LNCAP (cell line): ENCODE measurements at regions not wholly inside any gene's neighbourhood (a gene's known extent, or its start where the extent isn't known, plus 50 kb on each side); places are given as distances from the start of the nearest gene placed in this dataset.

ENCODE experiments used
- TF ChIP-seq, protein P1 (sequence below): fragments of 450-650 bp; IDR thresholded peaks from 2 replicates; pipeline ENCODE4 v1.5.1; 2017; ENCODE audit warnings: mild to moderate bottlenecking

GRCh38 chr14:45698462-45699134 is 445.6 kb upstream of the MIS18BP1 start:
- TF ChIP-seq, protein P1, sequence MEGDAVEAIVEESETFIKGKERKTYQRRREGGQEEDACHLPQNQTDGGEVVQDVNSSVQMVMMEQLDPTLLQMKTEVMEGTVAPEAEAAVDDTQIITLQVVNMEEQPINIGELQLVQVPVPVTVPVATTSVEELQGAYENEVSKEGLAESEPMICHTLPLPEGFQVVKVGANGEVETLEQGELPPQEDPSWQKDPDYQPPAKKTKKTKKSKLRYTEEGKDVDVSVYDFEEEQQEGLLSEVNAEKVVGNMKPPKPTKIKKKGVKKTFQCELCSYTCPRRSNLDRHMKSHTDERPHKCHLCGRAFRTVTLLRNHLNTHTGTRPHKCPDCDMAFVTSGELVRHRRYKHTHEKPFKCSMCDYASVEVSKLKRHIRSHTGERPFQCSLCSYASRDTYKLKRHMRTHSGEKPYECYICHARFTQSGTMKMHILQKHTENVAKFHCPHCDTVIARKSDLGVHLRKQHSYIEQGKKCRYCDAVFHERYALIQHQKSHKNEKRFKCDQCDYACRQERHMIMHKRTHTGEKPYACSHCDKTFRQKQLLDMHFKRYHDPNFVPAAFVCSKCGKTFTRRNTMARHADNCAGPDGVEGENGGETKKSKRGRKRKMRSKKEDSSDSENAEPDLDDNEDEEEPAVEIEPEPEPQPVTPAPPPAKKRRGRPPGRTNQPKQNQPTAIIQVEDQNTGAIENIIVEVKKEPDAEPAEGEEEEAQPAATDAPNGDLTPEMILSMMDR = no peak

GRCh38 chr14:45686771-45687170 is 433.8 kb upstream of the MIS18BP1 start:
- TF ChIP-seq, protein P1 = no peak

DNA sequence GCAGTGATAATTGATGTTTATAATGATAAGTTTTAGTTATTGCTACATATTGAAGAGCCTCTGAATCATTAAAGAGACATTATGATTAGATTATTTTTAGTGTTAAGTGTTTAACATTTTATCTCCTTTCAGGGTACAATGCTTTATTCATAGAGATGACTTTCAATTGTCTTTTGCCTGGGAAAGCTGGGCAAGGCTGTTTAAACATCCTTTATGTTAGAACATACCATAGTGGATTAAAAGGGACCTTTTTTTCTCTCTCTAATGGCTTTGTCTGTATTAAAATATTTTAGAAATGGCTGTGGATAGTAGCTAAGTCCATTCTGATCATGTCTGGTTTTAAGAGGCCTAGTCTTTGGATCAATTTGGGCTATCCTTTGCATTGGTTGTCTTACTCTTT is 427.5 kb upstream of the MIS18BP1 start:
- TF ChIP-seq, protein P1 = no peak

GRCh38 chr14:45679853-45680252 is 426.9 kb upstream of the MIS18BP1 start:
- TF ChIP-seq, protein P1 = no peak

- TF ChIP-seq, protein P1 = no peak
Measured at GRCh38 chr14:45678163-45678562, 425.2 kb upstream of the MIS18BP1 start.

DNA sequence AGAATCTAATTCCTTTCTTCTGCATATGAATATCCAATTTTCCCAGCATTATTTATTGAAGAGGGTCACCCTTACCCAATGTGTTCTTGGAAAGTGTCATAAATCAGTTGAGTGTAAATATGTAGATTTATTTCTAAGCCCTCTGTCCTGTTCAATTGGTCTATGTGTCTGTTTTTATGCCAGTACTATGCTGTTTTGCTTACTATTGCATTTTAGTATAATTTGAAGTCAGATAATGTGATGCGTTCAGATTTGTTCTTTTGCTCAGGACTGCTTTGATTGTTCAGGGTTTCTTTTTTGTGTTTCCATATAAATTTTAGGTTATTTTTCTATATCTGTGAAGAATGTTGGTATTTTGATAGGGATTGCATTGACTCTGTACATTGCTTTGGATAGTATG is 420.4 kb upstream of the MIS18BP1 start:
- TF ChIP-seq, protein P1 = no peak

GRCh38 chr14:45664668-45665356 is 411.8 kb upstream of the MIS18BP1 start:
- TF ChIP-seq, protein P1 = peak; percentile 18; the same call in 1 of the 2 replicates
